Karpas-422 (cell line): ENCODE measurements at regions not wholly inside any gene's neighbourhood (a gene's known extent, or its start where the extent isn't known, plus 50 kb on each side); places are given as distances from the start of the nearest gene placed in this dataset.

Source experiments
- DNase-seq: peaks from one replicate; pipeline ENCODE4 v3.0.0-alpha.2; 2015
- H2AFZ ChIP-seq: fragments of 200-600 bp; sonication (generic); 2 replicates; pipeline ENCODE4 v1.6.1; 2014; ENCODE audit warnings: antibody characterized with exemption, low read length, mixed read lengths
- H3K27ac ChIP-seq: fragments of 200-600 bp; sonication (generic); 2 replicates; pipeline ENCODE4 v1.5.1; 2014; ENCODE audit warnings: mild to moderate bottlenecking, low read length, moderate library complexity
- H3K27me3 ChIP-seq: fragments of 200-600 bp; sonication (generic); 2 replicates; pipeline ENCODE4 v1.6.1; 2014; ENCODE audit warnings: low read length, mixed read lengths
- H3K36me3 ChIP-seq: fragments of 200-600 bp; sonication (generic); 2 replicates; pipeline ENCODE4 v1.6.1; 2014; ENCODE audit warnings: low read length, mixed read lengths; ENCODE audit not compliant: insufficient read depth
- H3K4me1 ChIP-seq: fragments of 200-600 bp; sonication (generic); 2 replicates; pipeline ENCODE4 v1.6.1; 2014; ENCODE audit warnings: mild to moderate bottlenecking, low read length, mixed read lengths
- H3K4me2 ChIP-seq: fragments of 200-600 bp; sonication (generic); 2 replicates; pipeline ENCODE4 v1.6.1; 2014; ENCODE audit warnings: low read length, low read depth, mild to moderate bottlenecking; ENCODE audit not compliant: poor library complexity, severe bottlenecking
- H3K4me3 ChIP-seq: fragments of 200-600 bp; sonication (generic); 2 replicates; pipeline ENCODE4 v1.5.1; 2014; ENCODE audit warnings: mild to moderate bottlenecking, antibody characterized with exemption, low read length, mixed read lengths
- H3K79me2 ChIP-seq: fragments of 200-600 bp; sonication (generic); 2 replicates; pipeline ENCODE4 v1.6.1; 2014; ENCODE audit warnings: mild to moderate bottlenecking, low read length, mixed read lengths
- H3K9ac ChIP-seq: fragments of 200-600 bp; sonication (generic); 2 replicates; pipeline ENCODE4 v1.6.0; 2014; ENCODE audit warnings: low read length
- H3K9me2 ChIP-seq: fragments of 200-600 bp; sonication (generic), shearing (Covaris generic); replicated peaks from 2 replicates; pipeline ENCODE4 v1.6.0; 2014; ENCODE audit warnings: mild to moderate bottlenecking, low read length, moderate library complexity; ENCODE audit not compliant: insufficient read depth
- H3K9me3 ChIP-seq: fragments of 300-700, 200-600 bp; sonication (generic); 2 replicates; pipeline ENCODE4 v1.6.1; 2014; ENCODE audit warnings: low read length, mixed read lengths
- H4K20me1 ChIP-seq: fragments of 200-600 bp; sonication (generic); 2 replicates; pipeline ENCODE4 v1.6.1; 2014; ENCODE audit warnings: mild to moderate bottlenecking, antibody characterized with exemption, low read length, low read depth; ENCODE audit not compliant: insufficient read depth

GRCh38 chr1:115214098-115214497 is 124.0 kb downstream of the NGF start:
- Histone ChIP-seq H3K9ac (no peak overlapping the region), H3K4me3 (no peak overlapping the region), H3K9me3 (no peaks in the 10 kb centered on the region), H3K79me2 (no peaks in the 10 kb centered on the region), H2AFZ (no peak overlapping the region), H3K36me3 (no peaks in the 10 kb centered on the region), H3K4me2 (no peak overlapping the region), H3K27ac (no peak overlapping the region), H3K27me3 (no peaks in the 10 kb centered on the region), H3K9me2 (no peaks in the 10 kb centered on the region), H3K4me1 (no peaks in the 10 kb centered on the region), H4K20me1 (no peaks in the 10 kb centered on the region)
- DNase-seq = no peak

- Histone ChIP-seq H3K9me3 (no peaks in the 10 kb centered on the region), H3K4me1 (no peaks in the 10 kb centered on the region), H4K20me1 (no peaks in the 10 kb centered on the region), H3K27me3 (no peaks in the 10 kb centered on the region), H3K4me2 (no peak overlapping the region), H3K79me2 (no peaks in the 10 kb centered on the region), H3K27ac (no peak overlapping the region), H3K36me3 (no peaks in the 10 kb centered on the region), H3K9ac (no peak overlapping the region), H2AFZ (no peak overlapping the region), H3K9me2 (no peaks in the 10 kb centered on the region), H3K4me3 (no peak overlapping the region)
- DNase-seq = no peak
These were observed 123.8 kb upstream of the TSPAN2 start for GRCh38 chr1:115213130-115213529.

GRCh38 chr1:115211071-115211745 is 121.9 kb upstream of the TSPAN2 start:
- H3K4me1 ChIP-seq = no peaks in the 10 kb centered on the region
- DNase-seq = no peak
- no peaks in the 10 kb centered on the region for H3K9me2 ChIP-seq
- no peaks in the 10 kb centered on the region for H3K36me3 ChIP-seq
- H4K20me1 ChIP-seq = no peaks in the 10 kb centered on the region
- H3K9me3 ChIP-seq = no peaks in the 10 kb centered on the region
- H3K79me2 ChIP-seq = no peaks in the 10 kb centered on the region
- H2AFZ ChIP-seq = no peak overlapping the region
- H3K27me3 ChIP-seq = no peaks in the 10 kb centered on the region
- no peak overlapping the region for H3K27ac ChIP-seq
- no peak overlapping the region for H3K4me3 ChIP-seq
- H3K4me2 ChIP-seq = no peak overlapping the region
- no peak overlapping the region for H3K9ac ChIP-seq

- H4K20me1 ChIP-seq = no peaks in the 10 kb centered on the region
- H3K4me3 ChIP-seq = no peak overlapping the region
- no peaks in the 10 kb centered on the region for H3K27me3 ChIP-seq
- H3K9ac ChIP-seq = no peak overlapping the region
- H3K9me2 ChIP-seq = no peaks in the 10 kb centered on the region
- H3K27ac ChIP-seq = no peak overlapping the region
- H3K79me2 ChIP-seq = no peaks in the 10 kb centered on the region
- H3K9me3 ChIP-seq = no peaks in the 10 kb centered on the region
- H3K4me2 ChIP-seq = no peak overlapping the region
- H2AFZ ChIP-seq = no peak overlapping the region
- no peaks in the 10 kb centered on the region for H3K4me1 ChIP-seq
- H3K36me3 ChIP-seq = no peaks in the 10 kb centered on the region
- no peak for DNase-seq
These were observed 121.0 kb upstream of the TSPAN2 start for GRCh38 chr1:115210302-115210711.

- Histone ChIP-seq H3K9me3 (no peaks in the 10 kb centered on the region), H2AFZ (no peak overlapping the region), H3K4me1 (no peaks in the 10 kb centered on the region), H3K4me3 (no peak overlapping the region), H3K9ac (no peak overlapping the region), H3K9me2 (peaks cover 4% of the 10 kb centered on the region; the same call in 1 of the 2 replicates), H3K27me3 (no peaks in the 10 kb centered on the region), H3K79me2 (no peaks in the 10 kb centered on the region), H3K4me2 (no peak overlapping the region), H4K20me1 (no peaks in the 10 kb centered on the region), H3K27ac (no peak overlapping the region), H3K36me3 (no peaks in the 10 kb centered on the region)
- DNase-seq = no peak
These were observed 115.2 kb upstream of the TSPAN2 start for GRCh38 chr1:115204513-115204912.

GRCh38 chr1:115203287-115203686 is 114.0 kb upstream of the TSPAN2 start:
- Histone ChIP-seq H2AFZ (no peak overlapping the region), H3K27me3 (no peaks in the 10 kb centered on the region), H3K9me3 (no peaks in the 10 kb centered on the region), H3K4me1 (no peaks in the 10 kb centered on the region), H3K4me3 (no peak overlapping the region), H3K9ac (no peak overlapping the region), H3K9me2 (peaks cover 4% of the 10 kb centered on the region; the same call in 1 of the 2 replicates), H3K79me2 (no peaks in the 10 kb centered on the region), H4K20me1 (no peaks in the 10 kb centered on the region), H3K4me2 (no peak overlapping the region), H3K36me3 (no peaks in the 10 kb centered on the region), H3K27ac (no peak overlapping the region)
- DNase-seq = no peak

GRCh38 chr1:115201598-115201997 is 112.3 kb upstream of the TSPAN2 start:
- no peak overlapping the region for H2AFZ ChIP-seq

GRCh38 chr1:115199416-115200132 is 110.3 kb upstream of the TSPAN2 start:
- no peaks in the 10 kb centered on the region for H3K4me1 ChIP-seq
- H3K27me3 ChIP-seq = no peaks in the 10 kb centered on the region
- peaks cover 4% of the 10 kb centered on the region; the same call in 1 of the 2 replicates for H3K9me2 ChIP-seq
- no peaks in the 10 kb centered on the region for H3K36me3 ChIP-seq
- H3K27ac ChIP-seq = no peak overlapping the region
- no peak overlapping the region for H3K4me3 ChIP-seq
- no peaks in the 10 kb centered on the region for H3K9me3 ChIP-seq
- no peak for DNase-seq
- no peak overlapping the region for H3K4me2 ChIP-seq
- no peaks in the 10 kb centered on the region for H3K79me2 ChIP-seq
- no peak overlapping the region for H3K9ac ChIP-seq
- H4K20me1 ChIP-seq = no peaks in the 10 kb centered on the region
- H2AFZ ChIP-seq = no peak overlapping the region

More at GRCh38 chr1:115201598-115201997, 112.3 kb upstream of the TSPAN2 start:
- no peak overlapping the region for H3K9ac ChIP-seq
- no peaks in the 10 kb centered on the region for H3K79me2 ChIP-seq
- H3K27me3 ChIP-seq = no peaks in the 10 kb centered on the region
- H3K27ac ChIP-seq = no peak overlapping the region
- H3K4me2 ChIP-seq = no peak overlapping the region
- H4K20me1 ChIP-seq = no peaks in the 10 kb centered on the region
- H3K9me3 ChIP-seq = no peaks in the 10 kb centered on the region
- no peaks in the 10 kb centered on the region for H3K36me3 ChIP-seq
- H3K4me1 ChIP-seq = no peaks in the 10 kb centered on the region
- H3K4me3 ChIP-seq = no peak overlapping the region
- peaks cover 4% of the 10 kb centered on the region; the same call in 1 of the 2 replicates for H3K9me2 ChIP-seq
- DNase-seq = no peak
